GM18499 (cell line): ENCODE measurements at regions not wholly inside any gene's neighbourhood (a gene's known extent, or its start where the extent isn't known, plus 50 kb on each side); places are given as distances from the start of the nearest gene placed in this dataset.

Source experiments
- ATAC-seq: cut with Tn5 transposase; IDR thresholded peaks from one replicate; pipeline ENCODE4 v1.9.1; 2021; ENCODE audit warnings: moderate number of reproducible peaks; ENCODE audit not compliant: insufficient read depth, unreplicated experiment

GRCh38 chr5:68378204-68378820 is 162.8 kb downstream of the PIK3R1 start:
- peak; percentile 56 for ATAC-seq

DNA sequence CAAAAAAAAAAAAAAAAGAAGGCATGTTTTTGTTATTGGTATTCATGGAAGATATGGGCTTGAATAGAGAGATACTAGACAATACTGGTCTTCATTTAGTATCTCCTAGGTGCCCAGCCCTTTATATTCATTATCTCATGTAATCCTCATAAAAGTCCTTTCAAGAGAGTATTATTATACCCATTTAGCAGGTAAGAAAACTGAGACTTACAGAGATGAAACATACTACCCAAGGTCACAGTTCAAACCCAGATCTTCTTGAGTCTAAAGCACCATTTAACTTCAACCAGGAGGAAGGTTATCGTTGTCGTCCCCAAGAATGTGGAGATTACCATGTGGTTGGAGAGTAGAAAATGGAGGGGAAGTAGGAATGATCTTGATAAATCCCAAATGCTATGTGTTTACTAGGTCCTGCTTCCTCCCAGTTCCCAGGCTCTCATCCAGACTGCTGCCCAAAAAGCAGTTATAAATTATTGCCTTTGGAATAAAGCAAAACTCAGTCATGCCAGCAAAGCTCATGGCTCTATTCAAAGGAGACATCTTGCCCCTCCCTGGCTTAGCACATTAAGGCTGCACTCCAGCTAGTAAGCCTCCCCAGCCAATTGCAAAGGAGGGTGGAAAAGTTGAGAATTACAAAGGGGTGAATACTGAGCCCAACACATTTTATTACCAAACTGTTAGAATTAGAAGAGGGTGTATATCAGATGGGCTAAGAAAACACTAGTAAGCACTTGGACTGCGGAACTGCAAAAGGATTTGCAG is 163.9 kb downstream of the PIK3R1 start:
- ATAC-seq, result no peak

- no peak for ATAC-seq
Observed at GRCh38 chr5:68380078-68380477, 164.5 kb downstream of the PIK3R1 start.

DNA sequence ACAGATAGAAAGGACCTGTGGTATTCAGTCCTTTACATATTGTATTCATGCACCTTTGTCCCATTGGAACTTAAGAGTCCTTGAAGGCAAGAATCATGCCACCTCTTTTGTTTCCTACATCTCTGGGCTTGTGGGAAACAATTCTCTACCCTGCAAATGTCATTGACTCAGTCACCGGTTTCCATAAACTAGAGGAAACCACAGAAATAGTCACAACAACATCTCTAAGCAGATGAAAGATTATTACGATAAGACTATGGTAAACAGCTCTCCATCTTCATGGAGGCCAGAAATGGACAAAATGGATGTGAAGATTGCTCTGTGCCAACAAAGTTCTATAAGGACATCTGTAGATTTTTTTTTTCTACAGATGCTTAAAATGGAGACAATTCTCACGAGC is 165.5 kb downstream of the PIK3R1 start:
- no peak for ATAC-seq

GRCh38 chr5:68381909-68382308 is 166.4 kb downstream of the PIK3R1 start:
- ATAC-seq, result no peak

DNA sequence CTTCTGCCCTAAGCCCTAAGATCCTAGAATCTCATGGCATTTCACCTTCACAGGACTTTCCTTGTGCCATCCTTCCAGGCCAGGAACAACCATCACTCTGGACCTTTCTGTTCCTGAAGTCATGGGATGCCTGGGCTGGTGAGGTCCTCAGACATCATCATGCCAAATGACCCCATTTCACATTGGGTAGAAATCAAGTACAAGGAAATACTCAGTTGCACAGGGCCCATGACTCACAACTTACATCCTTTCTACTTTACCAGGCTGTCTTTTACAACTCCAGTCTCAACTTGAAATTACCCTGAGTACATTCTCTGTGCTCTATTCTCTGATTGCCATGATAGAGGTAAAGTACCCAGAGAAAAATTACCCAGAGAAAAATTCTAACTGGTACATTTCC is 167.1 kb downstream of the PIK3R1 start:
- ATAC-seq, result no peak

GRCh38 chr5:68383888-68384310 is 168.3 kb downstream of the PIK3R1 start:
- ATAC-seq, result no peak

GRCh38 chr5:68384936-68385594 is 169.5 kb downstream of the PIK3R1 start:
- no peak for ATAC-seq

DNA sequence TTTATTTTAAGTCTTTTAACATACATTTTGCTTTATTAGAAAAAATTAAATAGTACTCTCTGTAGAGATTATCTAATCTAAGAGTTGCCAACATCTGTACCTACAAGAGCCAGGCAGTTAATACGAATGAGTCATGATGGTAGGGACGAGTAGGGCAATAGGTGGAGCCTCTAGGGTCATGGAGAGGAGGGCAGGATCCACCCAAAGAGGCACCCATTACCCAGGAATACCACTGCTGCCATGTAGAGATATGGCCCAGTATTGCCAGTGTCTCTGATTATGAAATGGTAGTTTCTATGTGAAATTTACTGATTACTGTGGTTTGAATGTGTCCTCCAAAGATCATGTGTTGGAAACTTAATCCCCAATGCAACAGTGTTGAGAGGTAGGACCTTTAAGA is 170.4 kb downstream of the PIK3R1 start:
- no peak for ATAC-seq

DNA sequence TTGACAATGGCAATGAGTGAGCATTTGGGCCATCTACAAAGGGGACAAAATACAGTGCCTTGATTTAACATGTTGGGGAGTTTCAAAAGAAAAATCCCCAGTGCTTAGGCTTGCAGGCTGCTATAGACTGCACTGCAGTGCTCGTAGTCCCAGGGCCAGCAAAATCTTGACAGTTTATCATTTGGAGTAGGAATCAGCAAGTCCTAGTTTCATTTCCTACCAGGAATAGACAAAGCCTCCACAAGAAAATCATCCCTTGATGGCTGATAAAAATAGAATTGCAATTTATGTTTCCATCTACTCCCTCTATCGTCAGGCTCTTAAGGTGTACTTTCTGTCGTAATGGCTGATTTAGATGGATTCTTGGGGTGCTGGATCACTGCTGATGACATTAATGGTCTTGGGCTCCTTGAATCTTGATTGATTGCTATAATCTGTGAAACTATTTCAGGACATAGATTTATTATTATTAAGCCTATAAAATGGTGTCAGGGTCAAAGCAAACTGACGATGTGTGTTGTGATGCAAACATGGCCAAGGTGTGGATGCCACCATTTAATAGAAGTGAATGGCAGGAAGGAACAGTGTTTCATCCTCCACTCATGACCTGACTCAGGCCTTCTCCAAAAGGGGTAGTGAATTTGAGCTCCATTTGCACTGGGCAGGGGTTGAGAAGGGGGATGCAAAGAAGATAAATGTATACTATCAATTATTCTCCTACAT is 171.7 kb downstream of the PIK3R1 start:
- ATAC-seq, result no peak

GRCh38 chr5:68389618-68390017 is 174.1 kb downstream of the PIK3R1 start:
- no peak for ATAC-seq

- ATAC-seq, result no peak
Observed at GRCh38 chr5:68392617-68393016, 177.1 kb downstream of the PIK3R1 start.

GRCh38 chr5:68395302-68395701 is 179.7 kb downstream of the PIK3R1 start:
- ATAC-seq, result no peak

- no peak for ATAC-seq
Observed at GRCh38 chr5:68395926-68396511, 180.5 kb downstream of the PIK3R1 start.

DNA sequence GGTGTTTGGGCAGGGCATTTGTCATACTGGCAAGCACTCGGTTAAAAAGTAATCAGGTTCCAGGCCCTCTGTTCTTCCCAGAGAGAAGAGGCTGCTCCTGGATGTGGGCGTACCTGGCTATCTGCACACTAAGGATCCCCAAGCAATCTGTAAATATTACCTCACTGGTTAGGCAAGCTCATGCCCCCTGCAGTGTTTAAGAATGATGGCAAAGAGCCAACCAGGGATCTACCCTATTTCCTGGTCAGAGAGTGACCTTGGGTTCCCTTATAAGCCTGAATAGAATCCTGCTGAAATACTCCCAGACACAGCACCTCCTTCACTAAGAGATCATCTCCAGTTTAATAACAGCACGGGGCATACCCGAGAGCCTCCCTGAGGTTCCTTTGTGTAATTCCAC is 181.2 kb downstream of the PIK3R1 start:
- no peak for ATAC-seq

DNA sequence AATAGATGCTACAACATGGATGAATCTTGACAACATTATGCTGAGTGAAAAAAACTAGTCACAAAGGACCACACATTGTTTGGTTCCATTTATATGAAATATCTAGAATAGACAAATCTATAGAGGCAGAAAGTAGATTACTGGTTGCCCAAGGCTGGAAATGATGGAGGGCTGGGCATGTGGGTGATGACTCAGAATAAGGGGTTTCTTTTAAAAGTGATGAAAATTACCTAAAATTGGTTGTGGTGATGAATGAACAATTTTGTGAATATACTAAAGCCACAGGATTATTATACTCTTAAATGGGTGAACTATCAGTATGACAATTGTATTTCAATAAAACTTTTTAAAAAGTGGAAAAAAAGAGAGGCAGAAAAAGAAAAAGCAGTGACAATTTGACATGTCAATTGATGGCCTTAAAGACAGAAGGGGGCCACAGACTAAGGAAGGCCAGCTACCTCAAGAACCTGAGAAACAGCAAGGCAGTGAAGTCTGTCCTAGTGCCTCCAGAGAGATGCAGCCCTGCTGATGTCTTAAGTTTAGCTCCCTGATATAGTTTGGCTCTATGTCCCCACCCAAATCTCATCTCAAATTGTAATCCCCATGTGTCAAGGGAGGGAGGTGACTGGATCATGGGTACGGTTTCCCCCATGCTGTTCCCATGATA is 182.7 kb downstream of the PIK3R1 start:
- ATAC-seq, result no peak

DNA sequence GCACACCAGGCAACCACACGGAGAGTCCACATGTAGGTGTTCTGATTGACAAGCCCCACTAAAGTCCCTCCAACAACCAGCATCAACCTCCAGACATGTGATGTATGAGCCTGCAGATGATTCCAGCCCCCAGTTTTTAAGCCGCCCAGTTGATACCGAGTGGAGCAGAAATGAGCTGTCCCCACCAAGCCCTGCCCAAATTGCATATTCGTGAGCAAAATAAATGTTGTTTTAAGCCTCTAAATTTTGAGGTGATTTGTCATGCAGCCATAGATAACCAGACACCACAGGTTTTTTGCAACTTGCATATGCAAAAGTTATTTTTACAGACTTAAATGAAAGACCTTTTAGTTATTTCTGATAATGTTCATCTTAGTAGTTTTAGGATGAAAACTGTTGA is 187.7 kb downstream of the PIK3R1 start:
- no peak for ATAC-seq

GRCh38 chr5:68404246-68404645 is 188.7 kb downstream of the PIK3R1 start:
- no peak for ATAC-seq

DNA sequence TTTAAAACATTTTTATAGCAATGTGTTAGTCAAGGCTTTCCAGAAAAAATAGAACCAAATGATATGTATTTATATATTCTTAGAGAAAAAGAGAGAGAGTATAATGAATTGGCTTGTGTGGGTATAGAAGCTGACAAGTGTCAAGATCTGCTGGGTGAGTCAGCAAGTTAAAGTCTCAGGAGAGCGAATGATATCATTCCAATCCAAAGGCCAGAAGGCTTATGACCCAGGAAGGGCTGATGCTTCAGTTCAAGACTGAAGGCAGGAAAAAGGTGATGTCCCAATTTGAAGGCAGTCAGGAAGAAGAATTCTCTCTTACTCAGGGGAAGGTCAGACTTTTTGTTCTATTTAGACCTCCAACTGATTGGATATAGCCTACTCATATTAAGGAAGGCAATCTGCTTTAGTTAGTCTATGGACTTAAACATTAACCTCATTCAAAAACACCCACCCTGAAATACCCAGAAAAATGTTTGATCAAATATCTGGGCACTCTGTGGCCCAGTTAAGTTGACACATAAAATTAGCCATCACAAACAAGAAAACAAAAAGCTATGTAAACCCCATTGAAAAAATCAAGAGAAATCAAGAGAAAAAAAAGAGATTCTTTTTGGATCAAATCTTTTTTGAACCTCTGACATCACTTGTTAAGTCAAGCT is 189.6 kb downstream of the PIK3R1 start:
- no peak for ATAC-seq
